ENCODE measurements at regions not wholly inside any gene's neighbourhood (a gene's known extent, or its start where the extent isn't known, plus 50 kb on each side); places are given as distances from the start of the nearest gene placed in this dataset.

- in situ Hi-C loops (cut with MboI; ENCODE audit: low pct_unique_long_range_greater_than_20kb in 2 of 9, low sequenced_read_pairs in 9 of 9, unreplicated experiment in 9 of 9) = no loop called here
- Histone ChIP-seq H3K4me1 (replicated peaks in 1 of 2) (peaks cover 0 to 8% of the 10 kb centered on the region in 2 donors), H3K27ac (no peak overlapping the region), H3K4me3 (no peak overlapping the region)
- ATAC-seq (replicated peaks in 6 of 8) = peak in 1 of 8 experiments; percentile 91
- 0 to 100% (median 53%) methylated on average over 1 of the region's 1 CpG; no CpG with 5 or more reads in 2 of the 10 experiments for WGBS, 10 experiments
Measured at GRCh38 chr11:42234451-42234951, 775.0 kb upstream of the LRRC4C start.

DNA sequence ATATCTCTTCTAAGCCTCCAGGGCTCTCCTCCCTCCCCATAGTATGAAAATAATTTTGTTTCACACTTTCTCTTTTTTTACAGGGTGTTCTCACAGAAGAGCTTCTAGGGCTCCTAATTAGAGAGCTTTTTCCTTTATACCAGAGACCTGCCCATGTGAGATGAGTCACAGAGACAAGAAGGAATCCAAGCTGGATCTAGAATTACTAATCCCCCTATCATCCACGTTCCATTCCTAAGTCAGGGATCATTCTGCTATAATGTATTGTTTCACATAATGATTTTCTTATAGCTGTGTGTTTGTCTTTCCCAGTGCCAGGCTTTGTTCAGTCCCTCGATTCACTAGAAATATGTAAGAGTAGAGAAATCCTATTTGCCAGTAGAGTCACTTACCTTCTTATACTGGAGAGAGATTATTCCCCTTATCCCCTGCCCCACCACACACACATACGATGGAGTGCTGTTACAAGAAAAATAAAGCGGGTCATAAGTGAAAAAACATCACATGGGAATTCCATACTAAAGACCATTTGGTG lies 778.3 kb upstream of the LRRC4C start:
- in situ Hi-C loops (cut with MboI; ENCODE audit: low pct_unique_long_range_greater_than_20kb in 2 of 9, low sequenced_read_pairs in 9 of 9, unreplicated experiment in 9 of 9) = no loop called here
- peak in 1 of 8 experiments; percentile 38 for ATAC-seq (replicated peaks in 6 of 8)
- WGBS, 10 experiments = 0 to 100% (median 79%) methylated on average over 1 to 4 of the region's 4 CpGs; no CpG with 5 or more reads in 1 of the 10 experiments

DNA sequence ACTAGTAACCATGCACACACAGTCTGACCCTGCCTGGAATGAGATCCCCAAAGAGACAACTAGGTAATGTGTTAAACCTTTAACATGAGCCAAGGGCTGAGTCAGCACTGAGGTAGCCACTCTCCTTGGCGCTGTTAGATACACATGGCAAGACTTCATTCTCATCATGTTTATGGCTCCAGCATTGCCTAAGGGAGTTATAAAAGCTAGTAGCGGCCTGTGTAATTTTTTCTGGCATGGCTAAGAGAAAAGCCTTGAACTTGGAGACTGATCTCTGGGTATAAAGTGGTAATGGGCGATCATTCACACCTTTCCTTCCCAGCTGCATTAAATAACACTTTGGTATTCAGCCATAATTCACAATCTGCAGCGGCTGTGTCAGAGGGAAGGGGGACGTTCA lies 779.7 kb upstream of the LRRC4C start:
- Histone ChIP-seq H3K4me3 (no peak overlapping the region), H3K4me1 (replicated peaks in 1 of 2) (peaks cover 0 to 21% of the 10 kb centered on the region in 2 donors), H3K27ac (no peak overlapping the region)
- 0 to 73% (median 42%) methylated on average over 1 to 4 of the region's 5 CpGs; no CpG with 5 or more reads in 1 of the 10 experiments for WGBS, 10 experiments
- peak in 7 of 8 experiments; percentile 29 to 96 (median 92) for ATAC-seq (replicated peaks in 6 of 8)
- in situ Hi-C loops (cut with MboI; ENCODE audit: low pct_unique_long_range_greater_than_20kb in 2 of 9, low sequenced_read_pairs in 9 of 9, unreplicated experiment in 9 of 9) = no loop called here

More for the DNA sequence above, 778.3 kb upstream of the LRRC4C start:
- Histone ChIP-seq H3K27ac (no peak overlapping the region), H3K4me1 (replicated peaks in 1 of 2) (peaks cover 0 to 21% of the 10 kb centered on the region in 2 donors), H3K4me3 (no peak overlapping the region)

DNA sequence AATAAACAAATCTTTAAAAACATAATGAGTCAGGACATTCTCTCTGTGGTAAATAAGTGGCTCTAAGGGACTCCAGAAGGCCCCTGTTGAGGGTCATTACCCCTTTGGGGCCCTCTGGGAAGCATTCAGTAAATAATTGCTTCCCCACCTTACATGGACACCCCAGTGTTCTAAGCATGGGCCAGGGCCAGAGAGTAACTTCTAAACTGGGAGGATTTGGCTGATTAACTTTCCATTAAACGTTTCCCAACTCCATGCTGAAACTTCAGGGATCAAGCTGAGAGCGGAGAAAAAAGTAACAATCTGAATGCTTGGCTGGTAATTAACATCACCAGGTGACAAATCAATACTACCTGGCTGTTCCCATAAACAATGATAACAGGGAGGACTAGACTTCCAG lies 783.9 kb upstream of the LRRC4C start:
- no peak for ATAC-seq (replicated peaks in 6 of 8)
- Histone ChIP-seq H3K27ac (no peak overlapping the region), H3K4me3 (no peak overlapping the region), H3K4me1 (replicated peaks in 1 of 2) (peaks cover 0 to 19% of the 10 kb centered on the region in 2 donors)
- in situ Hi-C loops (cut with MboI; ENCODE audit: low pct_unique_long_range_greater_than_20kb in 2 of 9, low sequenced_read_pairs in 9 of 9, unreplicated experiment in 9 of 9) = no loop called here
- WGBS, 10 experiments = 0 to 100% (median 71%) methylated on average over 1 to 2 of the region's 2 CpGs; no CpG with 5 or more reads in 3 of the 10 experiments

GRCh38 chr11:42244376-42244775 lies 784.9 kb upstream of the LRRC4C start:
- H3K4me3 ChIP-seq = no peak overlapping the region
- WGBS, 10 experiments = 0 to 88% (median 57%) methylated on average over 1 of the region's 1 CpG; no CpG with 5 or more reads in 6 of the 10 experiments
- in situ Hi-C loops (cut with MboI; ENCODE audit: low pct_unique_long_range_greater_than_20kb in 2 of 9, low sequenced_read_pairs in 9 of 9, unreplicated experiment in 9 of 9) = no loop called here
- no peak for ATAC-seq (replicated peaks in 6 of 8)
- H3K27ac ChIP-seq = no peak overlapping the region
- peaks cover 0 to 13% of the 10 kb centered on the region in 2 donors for H3K4me1 ChIP-seq (replicated peaks in 1 of 2)

DNA sequence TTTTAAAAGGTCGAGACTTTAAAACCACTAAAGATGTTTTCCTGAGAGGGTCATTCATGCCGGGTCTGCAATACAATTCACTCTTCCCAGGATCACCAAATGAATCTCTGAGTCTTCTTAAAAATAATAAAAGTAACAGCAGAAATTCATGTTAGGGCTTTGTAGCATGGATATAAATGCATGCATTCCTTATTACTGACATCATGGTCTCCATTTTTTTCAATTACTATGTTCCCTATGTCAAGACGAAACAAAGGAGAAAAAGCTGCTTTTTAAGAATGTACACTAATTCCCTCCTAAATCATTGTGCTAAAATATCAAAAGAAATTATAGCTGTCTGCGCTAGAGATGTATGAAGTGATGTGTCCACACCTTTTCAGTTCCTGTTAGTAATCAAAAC lies 789.9 kb upstream of the LRRC4C start:
- Histone ChIP-seq H3K27ac (no peak overlapping the region), H3K4me3 (no peak overlapping the region)
- 10 to 95% (median 76%) methylated on average over 2 to 4 of the region's 4 CpGs for WGBS, 10 experiments

GRCh38 chr11:42249956-42250355 lies 790.5 kb upstream of the LRRC4C start:
- H3K4me3 ChIP-seq = no peak overlapping the region

More for the DNA sequence above, 789.9 kb upstream of the LRRC4C start:
- in situ Hi-C loops (cut with MboI; ENCODE audit: low pct_unique_long_range_greater_than_20kb in 2 of 9, low sequenced_read_pairs in 9 of 9, unreplicated experiment in 9 of 9) = no loop called here
- ATAC-seq (replicated peaks in 6 of 8) = no peak
- H3K4me1 ChIP-seq (replicated peaks in 1 of 2) = no peaks in the 10 kb centered on the region

GRCh38 chr11:42251984-42252383 lies 792.5 kb upstream of the LRRC4C start:
- in situ Hi-C loops (cut with MboI; ENCODE audit: low pct_unique_long_range_greater_than_20kb in 2 of 9, low sequenced_read_pairs in 9 of 9, unreplicated experiment in 9 of 9) = no loop called here

More at GRCh38 chr11:42249956-42250355, 790.5 kb upstream of the LRRC4C start:
- in situ Hi-C loops (cut with MboI; ENCODE audit: low pct_unique_long_range_greater_than_20kb in 2 of 9, low sequenced_read_pairs in 9 of 9, unreplicated experiment in 9 of 9) = no loop called here
- 0 to 100% (median 88%) methylated on average over 1 to 2 of the region's 2 CpGs; no CpG with 5 or more reads in 1 of the 10 experiments for WGBS, 10 experiments
- Histone ChIP-seq H3K27ac (no peak overlapping the region), H3K4me1 (replicated peaks in 1 of 2) (no peaks in the 10 kb centered on the region)
- ATAC-seq (replicated peaks in 6 of 8) = no peak

GRCh38 chr11:42253156-42253555 lies 793.7 kb upstream of the LRRC4C start:
- ATAC-seq (replicated peaks in 6 of 8) = no peak
- Histone ChIP-seq H3K4me1 (replicated peaks in 1 of 2) (no peaks in the 10 kb centered on the region), H3K27ac (no peak overlapping the region), H3K4me3 (no peak overlapping the region)
- WGBS, 10 experiments = 12 to 100% (median 87%) methylated on average over 1 to 3 of the region's 3 CpGs; no CpG with 5 or more reads in 3 of the 10 experiments
- in situ Hi-C loops (cut with MboI; ENCODE audit: low pct_unique_long_range_greater_than_20kb in 2 of 9, low sequenced_read_pairs in 9 of 9, unreplicated experiment in 9 of 9) = no loop called here

More at GRCh38 chr11:42251984-42252383, 792.5 kb upstream of the LRRC4C start:
- WGBS, 10 experiments = 0 to 91% (median 25%) methylated on average over 1 to 2 of the region's 2 CpGs; no CpG with 5 or more reads in 4 of the 10 experiments
- no peak for ATAC-seq (replicated peaks in 6 of 8)
- Histone ChIP-seq H3K4me3 (no peak overlapping the region), H3K27ac (no peak overlapping the region), H3K4me1 (replicated peaks in 1 of 2) (no peaks in the 10 kb centered on the region)

GRCh38 chr11:42255906-42256305 lies 796.5 kb upstream of the LRRC4C start:
- in situ Hi-C loops (cut with MboI; ENCODE audit: low pct_unique_long_range_greater_than_20kb in 2 of 9, low sequenced_read_pairs in 9 of 9, unreplicated experiment in 9 of 9) = no loop called here
- ATAC-seq (replicated peaks in 6 of 8) = no peak

DNA sequence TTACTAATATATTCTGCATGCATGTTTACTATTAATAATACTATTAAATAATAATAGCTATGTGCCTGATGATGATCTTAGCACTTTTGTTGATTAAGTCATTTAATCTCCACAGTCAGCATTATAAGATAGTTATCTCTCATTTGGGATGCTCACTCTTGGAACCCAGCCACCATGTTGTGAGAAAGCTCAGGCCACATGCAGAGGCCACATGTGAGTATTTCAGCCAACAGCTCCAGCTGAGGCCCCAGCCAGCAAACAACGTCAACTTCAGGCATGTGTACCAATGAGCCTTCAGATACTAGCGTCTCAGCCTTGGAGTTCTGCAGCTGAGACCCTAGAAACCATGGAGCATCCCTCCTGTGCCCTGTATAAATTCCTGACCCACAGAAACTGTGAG lies 798.1 kb upstream of the LRRC4C start:
- no peak overlapping the region for H3K4me3 ChIP-seq

More at GRCh38 chr11:42255906-42256305, 796.5 kb upstream of the LRRC4C start:
- 30 to 100% (median 80%) methylated on average over 1 of the region's 1 CpG; no CpG with 5 or more reads in 3 of the 10 experiments for WGBS, 10 experiments
- Histone ChIP-seq H3K4me3 (no peak overlapping the region), H3K27ac (no peak overlapping the region), H3K4me1 (replicated peaks in 1 of 2) (peaks cover 0 to 3% of the 10 kb centered on the region in 2 donors)

DNA sequence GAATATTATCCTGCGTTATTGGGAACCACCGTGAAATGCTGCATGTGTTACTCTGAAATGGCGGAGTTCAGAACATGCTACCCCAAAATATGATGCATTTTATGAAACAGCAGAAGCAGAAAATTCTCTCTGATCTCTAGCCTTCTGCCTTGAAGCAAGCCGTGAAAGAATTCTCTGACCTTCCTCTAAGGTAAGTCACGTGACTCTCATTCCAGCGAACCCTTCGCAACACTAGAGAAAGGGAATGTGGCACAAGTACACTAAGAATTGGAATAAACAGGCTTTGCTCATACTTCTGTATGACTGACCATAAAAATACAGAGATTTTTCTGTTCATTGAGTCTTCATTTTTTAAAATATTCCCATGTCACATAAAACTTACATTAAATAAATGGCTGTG lies 805.6 kb upstream of the LRRC4C start:
- ATAC-seq (replicated peaks in 6 of 8) = no peak
- Histone ChIP-seq H3K4me1 (replicated peaks in 1 of 2) (peaks cover 0 to under 1% of the 10 kb centered on the region in 2 donors), H3K4me3 (no peak overlapping the region), H3K27ac (no peak overlapping the region)
- 45 to 100% (median 87%) methylated on average over 1 to 7 of the region's 7 CpGs; no CpG with 5 or more reads in 1 of the 10 experiments for WGBS, 10 experiments
- in situ Hi-C loops (cut with MboI; ENCODE audit: low pct_unique_long_range_greater_than_20kb in 2 of 9, low sequenced_read_pairs in 9 of 9, unreplicated experiment in 9 of 9) = no loop called here

More for the DNA sequence above, 798.1 kb upstream of the LRRC4C start:
- no peak overlapping the region for H3K27ac ChIP-seq
- H3K4me1 ChIP-seq (replicated peaks in 1 of 2) = peaks cover 0 to 3% of the 10 kb centered on the region in 2 donors
- in situ Hi-C loops (cut with MboI; ENCODE audit: low pct_unique_long_range_greater_than_20kb in 2 of 9, low sequenced_read_pairs in 9 of 9, unreplicated experiment in 9 of 9) = no loop called here
- WGBS, 10 experiments = 0 to 100% (median 86%) methylated on average over 1 to 2 of the region's 2 CpGs; no CpG with 5 or more reads in 7 of the 10 experiments
- ATAC-seq (replicated peaks in 6 of 8) = peak in 1 of 8 experiments; percentile 56

- no peak overlapping the region for H3K27ac ChIP-seq
- in situ Hi-C loops (cut with MboI; ENCODE audit: low pct_unique_long_range_greater_than_20kb in 2 of 9, low sequenced_read_pairs in 9 of 9, unreplicated experiment in 9 of 9) = no loop called here
- WGBS, 10 experiments = 4 to 100% (median 61%) methylated on average over 1 to 3 of the region's 3 CpGs
- no peak overlapping the region for H3K4me3 ChIP-seq
- no peak for ATAC-seq (replicated peaks in 6 of 8)
- H3K4me1 ChIP-seq (replicated peaks in 1 of 2) = no peaks in the 10 kb centered on the region
Measured at GRCh38 chr11:42271306-42271705, 811.9 kb upstream of the LRRC4C start.
